SK-N-SH (cell line): ENCODE measurements at regions not wholly inside any gene's neighbourhood (a gene's known extent, or its start where the extent isn't known, plus 50 kb on each side); places are given as distances from the start of the nearest gene placed in this dataset.

Experiments used
- CTCF ChIA-PET: fragments of 300-600, 350-600 bp; formaldehyde crosslinking; extraction: SDS; loops from one replicate; lab custom pipeline; 2021; lab: Yijun Ruan, JAX
- POLR2A ChIA-PET: fragments of 350-600 bp; sonication (Branson Sonifier 250); formaldehyde crosslinking; extraction: SDS; loops from one replicate; lab custom pipeline; 2020; ENCODE audit warnings: antibody characterized with exemption, inconsistent platforms; lab: Yijun Ruan, JAX
- DNase-seq: peaks from one replicate; pipeline ENCODE4 v3.0.0; 2012
- H2AFZ ChIP-seq: fragments of 200-600 bp; sonication (generic); 2 replicates; pipeline ENCODE4 v1.8.1; 2016; ENCODE audit warnings: antibody characterized with exemption, mild to moderate bottlenecking, low read depth
- H3F3A ChIP-seq: fragments of 200-600 bp; sonication (generic); replicated peaks from 2 replicates; pipeline ENCODE3; 2016; ENCODE audit warnings: antibody characterized with exemption, mild to moderate bottlenecking; ENCODE audit not compliant: insufficient read depth
- H3K27ac ChIP-seq, 2 experiments: fragments of 200-500 bp in 1 of 2; fragments of 200-600 bp in 1 of 2; sonication (Bioruptor generic) in 1 of 2; sonication (generic), shearing (Covaris generic) in 1 of 2; 2 replicates each; pipeline versions ENCODE4 v1.5.1 to v1.6.1; 2014 to 2016; ENCODE audit warnings: low read depth in 2 of 2, inconsistent platforms in 1 of 2, low read length in 1 of 2, mild to moderate bottlenecking in 1 of 2, mixed read lengths in 1 of 2
- H3K27me3 ChIP-seq: fragments of 200-600 bp; sonication (generic), shearing (Covaris generic); 2 replicates; pipeline ENCODE4 v1.6.1; 2016; ENCODE audit warnings: mixed run types; ENCODE audit not compliant: insufficient read depth
- H3K36me3 ChIP-seq, 2 experiments: fragments of 200-500 bp in 1 of 2; fragments of 200-600 bp in 1 of 2; sonication (Bioruptor generic) in 1 of 2; sonication (generic) in 1 of 2; replicated peaks in 1 of 2; 2 replicates each; pipeline versions ENCODE3 to v1.5.1; 2014 to 2016; ENCODE audit warnings: low read length in 1 of 2, mild to moderate bottlenecking in 1 of 2; ENCODE audit not compliant: insufficient read depth in 2 of 2, control insufficient read depth in 1 of 2
- H3K4me1 ChIP-seq, 2 experiments: fragments of 200-500 bp in 1 of 2; fragments of 200-600 bp in 1 of 2; sonication (Bioruptor generic) in 1 of 2; sonication (generic), shearing (Covaris generic) in 1 of 2; 2 replicates each; pipeline versions ENCODE4 v1.5.1 to v1.6.1; 2014 to 2016; ENCODE audit warnings: low read depth in 1 of 2, low read length in 1 of 2, mixed run types in 1 of 2; ENCODE audit not compliant: insufficient read depth in 2 of 2, control insufficient read depth in 1 of 2
- H3K4me2 ChIP-seq: fragments of 200-600 bp; sonication (generic), shearing (Covaris generic); 2 replicates; pipeline ENCODE4 v1.6.1; 2017; ENCODE audit warnings: mixed run types
- H3K4me3 ChIP-seq, 2 experiments: fragments of 200-500 bp in 1 of 2; fragments of 200-600 bp in 1 of 2; sonication (Bioruptor generic) in 1 of 2; sonication (generic), shearing (Covaris generic) in 1 of 2; 2 replicates each; pipeline versions ENCODE4 v1.5.1 to v1.8.1; 2014 to 2016; ENCODE audit warnings: low read depth in 2 of 2, inconsistent platforms in 1 of 2, low read length in 1 of 2, mild to moderate bottlenecking in 1 of 2, mixed read lengths in 1 of 2, moderate library complexity in 1 of 2
- H3K79me2 ChIP-seq: fragments of 200-600 bp; sonication (generic); 2 replicates; pipeline ENCODE4 v1.8.1; 2017; ENCODE audit warnings: mild to moderate bottlenecking; ENCODE audit not compliant: insufficient read depth
- H3K9ac ChIP-seq: fragments of 200-600 bp; sonication (generic); 2 replicates; pipeline ENCODE4 v1.6.1; 2017; ENCODE audit warnings: mixed run types
- H3K9me2 ChIP-seq: fragments of 200-600 bp; sonication (generic); 2 replicates; pipeline ENCODE4 v1.6.1; 2017; ENCODE audit warnings: mixed run types
- H3K9me3 ChIP-seq: fragments of 200-600 bp; sonication (generic); 2 replicates; pipeline ENCODE4 v1.6.1; 2017; ENCODE audit warnings: mixed run types, mild to moderate bottlenecking, moderate library complexity
- H4K20me1 ChIP-seq: fragments of 200-600 bp; sonication (generic); 2 replicates; pipeline ENCODE4 v1.6.1; 2017; ENCODE audit warnings: mild to moderate bottlenecking, mixed run types; ENCODE audit not compliant: insufficient read depth
- CHD2 ChIP-seq: fragments of 150-350 bp; IDR thresholded peaks from 2 replicates; pipeline ENCODE4 v1.6.1; 2018; ENCODE audit warnings: low read length; ENCODE audit not compliant: partially characterized antibody
- EZH2phosphoT487 ChIP-seq: fragments of 200-600 bp; sonication (generic); IDR thresholded peaks from 2 replicates; pipeline ENCODE4 v1.6.1; 2017; ENCODE audit warnings: low read depth, mixed run types, mild to moderate bottlenecking, antibody characterized with exemption, moderate library complexity, borderline replicate concordance
- FOXJ3 ChIP-seq: sonication (generic); formaldehyde crosslinking; IDR thresholded peaks from 2 replicates; pipeline ENCODE4 v1.5.1; 2020; ENCODE audit warnings: mild to moderate bottlenecking, missing genetic modification reagents
- IRF3 ChIP-seq: fragments of 150-350 bp; IDR thresholded peaks from 2 replicates; pipeline ENCODE4 v1.6.1; 2016; ENCODE audit warnings: mild to moderate bottlenecking, low read depth, low read length
- MAX ChIP-seq: IDR thresholded peaks from 2 replicates; pipeline ENCODE4 v1.4.0; 2012; ENCODE audit warnings: low read depth
- MEF2A ChIP-seq: IDR thresholded peaks from 2 replicates; pipeline ENCODE4 v1.4.0; 2012; ENCODE audit warnings: low read depth, borderline replicate concordance
- MXI1 ChIP-seq: IDR thresholded peaks from 2 replicates; pipeline ENCODE4 v1.6.1; 2012; ENCODE audit warnings: mild to moderate bottlenecking, low read depth, low read length, improper control_type of control experiment
- PBX3 ChIP-seq: IDR thresholded peaks from 2 replicates; pipeline ENCODE4; 2012
- POLR2AphosphoS5 ChIP-seq: IDR thresholded peaks from 2 replicates; pipeline ENCODE4 v1.6.1; 2012; ENCODE audit warnings: low read depth, low read length
- RCOR1 ChIP-seq: fragments of 150-350 bp; IDR thresholded peaks from 2 replicates; pipeline ENCODE4 v1.6.1; 2017; ENCODE audit warnings: antibody characterized with exemption, low read length
- REST ChIP-seq: IDR thresholded peaks from 2 replicates; pipeline ENCODE4 v1.6.1; 2012; ENCODE audit warnings: mild to moderate bottlenecking, low read depth, low read length, moderate library complexity
- RFX5 ChIP-seq: IDR thresholded peaks from 2 replicates; pipeline ENCODE4 v1.6.1; 2012; ENCODE audit warnings: mild to moderate bottlenecking, improper control_type of control experiment, low read length
- TCF12 ChIP-seq: IDR thresholded peaks from 2 replicates; pipeline ENCODE4 v1.4.0; 2012
- TEAD4 ChIP-seq: IDR thresholded peaks from 2 replicates; pipeline ENCODE4 v1.4.0; 2012; ENCODE audit warnings: mild to moderate bottlenecking, borderline replicate concordance; ENCODE audit not compliant: insufficient read depth
- USF1 ChIP-seq: IDR thresholded peaks from 2 replicates; pipeline ENCODE4 v1.4.0; 2012; ENCODE audit warnings: low read depth, borderline replicate concordance
- ZBTB33 ChIP-seq: IDR thresholded peaks from 2 replicates; pipeline ENCODE4 v1.4.0; 2012; ENCODE audit warnings: low read depth, borderline replicate concordance
- WGBS: methylation state at CpG from one replicate; pipeline ENCODE4 v1.1.6; 2017; ENCODE audit warnings: low lambda C conversion rate; 5-methylcytosine and 5-hydroxymethylcytosine counted together

- Histone ChIP-seq H4K20me1 (no peaks in the 10 kb centered on the region), H3K4me3 (no peak overlapping the region), H2AFZ (no peak overlapping the region), H3K27ac (no peak overlapping the region), H3K9me3 (no peaks in the 10 kb centered on the region; the same call in 1 of the 2 replicates), H3K4me2 (no peak overlapping the region), H3K36me3 (no peaks in the 10 kb centered on the region), H3K9me2 (no peaks in the 10 kb centered on the region), H3K4me1 (no peaks in the 10 kb centered on the region), H3K27me3 (no peaks in the 10 kb centered on the region), H3F3A (no peaks in the 10 kb centered on the region), H3K79me2 (no peaks in the 10 kb centered on the region), H3K9ac (no peak overlapping the region)
- TF ChIP-seq POLR2AphosphoS5 (no peak), TEAD4 (no peak), USF1 (no peak), EZH2phosphoT487 (no peak), IRF3 (no peak), ZBTB33 (no peak), RFX5 (no peak), MAX (no peak), PBX3 (no peak), CHD2 (no peak), MXI1 (no peak), RCOR1 (no peak), MEF2A (no peak), TCF12 (no peak), REST (no peak), FOXJ3 (CRISPR knock-in tag) (no peak)
- no peak for DNase-seq
- ChIA-PET CTCF (interaction anchor here (1.0 kb wide), 1 partner anchor 13 kb away, joined by 3 read pairs; no protein-coding TSS in a partner anchor), POLR2A (no interaction called here)
- WGBS = 9% methylated on average over 3 of the region's 3 CpGs
Measured at GRCh38 chr1:166368030-166368429, 201.2 kb upstream of the FAM78B start.
